IMR-90 (cell line): ENCODE measurements at regions not wholly inside any gene's neighbourhood (a gene's known extent, or its start where the extent isn't known, plus 50 kb on each side); places are given as distances from the start of the nearest gene placed in this dataset.

Source experiments
- ATAC-seq: fragments of 200-7000 bp; cut with Tn5 transposase; 2 replicates; pipeline ENCODE4 v1.9.1; 2020; ENCODE audit warnings: low read depth, mild to moderate bottlenecking, moderate library complexity
- BruUV-seq: library from RNA; stranded (reverse); fragments of 400-500 nt; replicated peaks from 2 replicates; lab custom pipeline; 2021; lab: Mats Ljungman, UMichigan
- CTCF ChIA-PET: fragments of 300-600 bp; formaldehyde crosslinking; extraction: SDS; loops from one replicate; lab custom pipeline; 2021; ENCODE audit warnings: antibody characterized with exemption; lab: Yijun Ruan, JAX
- POLR2A ChIA-PET: fragments of 300-600 bp; sonication (Branson Sonifier 250); formaldehyde crosslinking; loops from one replicate; lab custom pipeline; 2022; ENCODE audit warnings: antibody characterized with exemption; ENCODE audit not compliant: unreplicated experiment; lab: Charles Lee
- DNase-seq: peaks from one replicate; pipeline ENCODE4 v3.0.0; 2013
- H2AFZ ChIP-seq: replicated peaks from 2 replicates; pipeline ENCODE3; 2013; ENCODE audit warnings: low read length, mild to moderate bottlenecking; ENCODE audit not compliant: poor library complexity
- H2AK5ac ChIP-seq: 2 replicates; pipeline ENCODE4 v1.6.1; 2013; ENCODE audit warnings: low read depth, low read length, inconsistent platforms
- H2AK9ac ChIP-seq: replicated peaks from 2 replicates; pipeline ENCODE3; 2013; ENCODE audit warnings: mild to moderate bottlenecking, low read depth, low read length, moderate library complexity; ENCODE audit not compliant: poor library complexity
- H2BK120ac ChIP-seq: 2 replicates; pipeline ENCODE4 v1.6.1; 2013; ENCODE audit warnings: low read depth, low read length, inconsistent platforms
- H2BK15ac ChIP-seq: 3 replicates; pipeline ENCODE4 v1.6.1; 2013; ENCODE audit warnings: low read depth, low read length, inconsistent platforms
- H2BK20ac ChIP-seq: 2 replicates; pipeline ENCODE4 v1.6.1; 2013; ENCODE audit warnings: low read depth, mild to moderate bottlenecking, inconsistent platforms, low read length, moderate library complexity
- H2BK5ac ChIP-seq: 2 replicates; pipeline ENCODE4 v1.6.1; 2013; ENCODE audit warnings: mild to moderate bottlenecking, low read depth, low read length, inconsistent platforms; ENCODE audit not compliant: poor library complexity, severe bottlenecking
- H3K14ac ChIP-seq: replicated peaks from 2 replicates; pipeline ENCODE4 v1.6.1; 2013; ENCODE audit warnings: low read depth, low read length, inconsistent platforms
- H3K18ac ChIP-seq: 2 replicates; pipeline ENCODE4 v1.6.1; 2013; ENCODE audit warnings: low read depth, low read length, control low read depth
- H3K23ac ChIP-seq: 2 replicates; pipeline ENCODE4 v1.6.1; 2013; ENCODE audit warnings: low read depth, low read length, inconsistent platforms
- H3K27ac ChIP-seq: 2 replicates; pipeline ENCODE4 v1.5.1; 2013; ENCODE audit warnings: mild to moderate bottlenecking, control low read depth, low read length; ENCODE audit not compliant: insufficient read depth
- H3K27me3 ChIP-seq: 2 replicates; pipeline ENCODE4 v1.6.1; 2013; ENCODE audit warnings: low read length; ENCODE audit not compliant: control insufficient read depth, insufficient read depth
- H3K36me3 ChIP-seq: 2 replicates; pipeline ENCODE4 v1.6.1; 2013; ENCODE audit warnings: low read length, mixed read lengths; ENCODE audit not compliant: control insufficient read depth, insufficient read depth
- H3K4ac ChIP-seq: 2 replicates; pipeline ENCODE4 v1.6.1; 2013; ENCODE audit warnings: low read depth, low read length, inconsistent platforms
- H3K4me1 ChIP-seq: 2 replicates; pipeline ENCODE4 v1.6.1; 2013; ENCODE audit warnings: low read length, mixed read lengths; ENCODE audit not compliant: control insufficient read depth, insufficient read depth
- H3K4me2 ChIP-seq: 2 replicates; pipeline ENCODE4 v1.6.1; 2013; ENCODE audit warnings: low read depth, mild to moderate bottlenecking, control low read depth, low read length, moderate library complexity
- H3K4me3 ChIP-seq: 2 replicates; pipeline ENCODE4 v1.5.1; 2013; ENCODE audit warnings: low read depth, mild to moderate bottlenecking, control low read depth, low read length, moderate library complexity; ENCODE audit not compliant: insufficient read depth
- H3K56ac ChIP-seq: 2 replicates; pipeline ENCODE4 v1.6.1; 2013; ENCODE audit warnings: low read length, inconsistent platforms; ENCODE audit not compliant: insufficient read depth; ENCODE audit errors: extremely low read depth
- H3K79me1 ChIP-seq, 2 experiments: 2 replicates each; pipeline ENCODE4 v1.6.1; 2013; ENCODE audit warnings: low read length in 2 of 2, inconsistent platforms in 1 of 2, low read depth in 1 of 2
- H3K9ac ChIP-seq: 2 replicates; pipeline ENCODE4 v1.6.1; 2013; ENCODE audit warnings: low read depth, low read length, control low read depth
- H3K9me1 ChIP-seq: 2 replicates; pipeline ENCODE4 v1.6.1; 2013; ENCODE audit warnings: low read length, inconsistent platforms; ENCODE audit not compliant: insufficient read depth
- H3K9me3 ChIP-seq: 2 replicates; pipeline ENCODE4 v1.6.1; 2013; ENCODE audit warnings: low read length; ENCODE audit not compliant: control insufficient read depth, insufficient read depth
- H4K20me1 ChIP-seq: 2 replicates; pipeline ENCODE4 v1.6.1; 2013; ENCODE audit warnings: low read length, inconsistent platforms; ENCODE audit not compliant: insufficient read depth
- H4K5ac ChIP-seq: 2 replicates; pipeline ENCODE4 v1.6.1; 2013; ENCODE audit warnings: mild to moderate bottlenecking, low read depth, low read length, control low read depth
- H4K8ac ChIP-seq, 2 experiments: 2 replicates each; pipeline ENCODE4 v1.6.1; 2013; ENCODE audit warnings: low read depth in 2 of 2, low read length in 2 of 2, control low read depth in 1 of 2, inconsistent platforms in 1 of 2
- H4K91ac ChIP-seq: 2 replicates; pipeline ENCODE4 v1.6.1; 2013; ENCODE audit warnings: low read depth, low read length, inconsistent platforms; ENCODE audit not compliant: insufficient read depth
- BHLHE40 ChIP-seq: fragments of 150-350 bp; IDR thresholded peaks from 2 replicates; pipeline ENCODE4 v1.6.1; 2016; ENCODE audit warnings: mild to moderate bottlenecking, low read depth, low read length
- CEBPB ChIP-seq: IDR thresholded peaks from 2 replicates; pipeline ENCODE4 v1.6.1; 2012; ENCODE audit warnings: low read depth, low read length, improper control_type of control experiment
- CHD1 ChIP-seq: IDR thresholded peaks from 2 replicates; pipeline ENCODE4 v1.6.1; 2012; ENCODE audit warnings: low read depth, low read length, improper control_type of control experiment
- FOS ChIP-seq: fragments of 150-350 bp; IDR thresholded peaks from 2 replicates; pipeline ENCODE4 v1.6.1; 2016; ENCODE audit warnings: low read depth, low read length
- MAFK ChIP-seq: IDR thresholded peaks from 2 replicates; pipeline ENCODE4 v1.6.1; 2012; ENCODE audit warnings: low read depth, low read length, improper control_type of control experiment
- MAZ ChIP-seq: IDR thresholded peaks from 2 replicates; pipeline ENCODE4 v1.6.1; 2012; ENCODE audit warnings: low read depth, mild to moderate bottlenecking, low read length, improper control_type of control experiment, moderate library complexity, borderline replicate concordance
- MXI1 ChIP-seq: IDR thresholded peaks from 2 replicates; pipeline ENCODE4 v1.6.1; 2012; ENCODE audit warnings: low read depth, mild to moderate bottlenecking, low read length, moderate library complexity, borderline replicate concordance
- NFE2L2 ChIP-seq: fragments of 150-350 bp; IDR thresholded peaks from 2 replicates; pipeline ENCODE4 v1.6.1; 2016; ENCODE audit warnings: low read depth, mild to moderate bottlenecking, low read length
- POLR2A ChIP-seq: IDR thresholded peaks from 2 replicates; pipeline ENCODE4 v1.6.1; 2012; ENCODE audit warnings: mild to moderate bottlenecking, low read depth, low read length
- RAD21 ChIP-seq: IDR thresholded peaks from 2 replicates; pipeline ENCODE4 v1.6.1; 2012; ENCODE audit warnings: low read length, improper control_type of control experiment
- RCOR1 ChIP-seq: IDR thresholded peaks from 2 replicates; pipeline ENCODE4 v1.6.1; 2012; ENCODE audit warnings: mild to moderate bottlenecking, low read length, improper control_type of control experiment; ENCODE audit not compliant: insufficient replicate concordance
- RFX5 ChIP-seq: IDR thresholded peaks from 2 replicates; pipeline ENCODE4 v1.8.0; 2012; ENCODE audit warnings: low read depth, mild to moderate bottlenecking, low read length, moderate library complexity
- SMC3 ChIP-seq: fragments of 150-350 bp; IDR thresholded peaks from 2 replicates; pipeline ENCODE4 v1.6.1; 2016; ENCODE audit warnings: low read depth, mild to moderate bottlenecking, antibody characterized with exemption, low read length, moderate library complexity
- WGBS, 2 experiments: methylation state at CpG; one replicate each; pipeline versions ENCODE4 v1.1.5 to v1.1.7; 2013; ENCODE audit warnings: missing lambda C conversion rate in 2 of 2; ENCODE audit not compliant: insufficient read length in 1 of 2; ENCODE audit errors: extremely low coverage in 2 of 2; 5-methylcytosine and 5-hydroxymethylcytosine counted together
- dilution Hi-C: fragments of 300-500 bp; cut with HindIII; formaldehyde crosslinking; loops from one replicate; pipeline ENCODE4 v1.14.3; 2018; ENCODE audit warnings: low sequenced_read_pairs; ENCODE audit not compliant: unreplicated experiment
- in situ Hi-C: fragments of 300-500 bp; cut with MboI; formaldehyde crosslinking; loops from 3 replicates; pipeline ENCODE4 v1.14.3; 2019; ENCODE audit warnings: low sequenced_read_pairs, inconsistent platforms, mixed read lengths
- intact Hi-C: fragments of 100-400 bp; cut with micrococcal nuclease; formaldehyde crosslinking; loops from 2 replicates; pipeline ENCODE4 v1.10.0; 2022
- TF ChIP-seq, protein P1 (sequence below): conservative IDR thresholded peaks from 2 replicates; pipeline ENCODE4 v1.5.1; 2012; ENCODE audit warnings: mild to moderate bottlenecking, low read depth, low read length, improper control_type of control experiment
- TF ChIP-seq, protein P2 (sequence below): fragments of 150-350 bp; IDR thresholded peaks from 2 replicates; pipeline ENCODE4 v1.6.1; 2016; ENCODE audit warnings: low read depth, mild to moderate bottlenecking, low read length, moderate library complexity, borderline replicate concordance
- TF ChIP-seq, protein P3 (sequence below): fragments of 150-350 bp; IDR thresholded peaks from 2 replicates; pipeline ENCODE4 v1.6.1; 2017; ENCODE audit warnings: mild to moderate bottlenecking, antibody characterized with exemption, low read length, low read depth

- Histone ChIP-seq H3K9me1 (no peaks in the 10 kb centered on the region), H2BK5ac (no peak overlapping the region), H4K20me1 (no peaks in the 10 kb centered on the region), H3K27me3 (no peaks in the 10 kb centered on the region), H2AK9ac (no peak overlapping the region), H3K56ac (no peak overlapping the region), H3K23ac (no peak overlapping the region), H3K18ac (no peak overlapping the region), H3K9me3 (no peaks in the 10 kb centered on the region), H2AFZ (no peak overlapping the region), H3K9ac (no peak overlapping the region), H2AK5ac (no peak overlapping the region), H3K36me3 (no peaks in the 10 kb centered on the region), H3K4me1 (no peaks in the 10 kb centered on the region), H4K91ac (no peak overlapping the region), H2BK15ac (no peak overlapping the region), H3K4ac (no peak overlapping the region), H3K4me2 (no peak overlapping the region), H4K5ac (no peak overlapping the region), H4K8ac (no peak overlapping the region), H2BK120ac (no peak overlapping the region), H2BK20ac (no peak overlapping the region), H3K79me1 (no peaks in the 10 kb centered on the region), H3K14ac (no peak overlapping the region), H3K27ac (no peak overlapping the region), H3K4me3 (no peak overlapping the region)
- BruUV-seq, result no TSS peak
- in situ Hi-C loops (no loop called here), dilution Hi-C loops (no loop called here), intact Hi-C loops (no loop called here)
- ChIA-PET CTCF (no interaction called here), POLR2A (no interaction called here)
- no peak for ATAC-seq
- WGBS, 2 experiments, result no CpG with 5 or more reads among the region's 4 CpGs
- no peak for DNase-seq
- TF ChIP-seq CEBPB (no peak), RCOR1 (no peak), RAD21 (no peak), SMC3 (no peak), NFE2L2 (no peak), RFX5 (no peak), FOS (no peak), CHD1 (no peak), MAFK (no peak), POLR2A (no peak), BHLHE40 (no peak), MXI1 (no peak), MAZ (no peak)
- TF ChIP-seq, protein P1, sequence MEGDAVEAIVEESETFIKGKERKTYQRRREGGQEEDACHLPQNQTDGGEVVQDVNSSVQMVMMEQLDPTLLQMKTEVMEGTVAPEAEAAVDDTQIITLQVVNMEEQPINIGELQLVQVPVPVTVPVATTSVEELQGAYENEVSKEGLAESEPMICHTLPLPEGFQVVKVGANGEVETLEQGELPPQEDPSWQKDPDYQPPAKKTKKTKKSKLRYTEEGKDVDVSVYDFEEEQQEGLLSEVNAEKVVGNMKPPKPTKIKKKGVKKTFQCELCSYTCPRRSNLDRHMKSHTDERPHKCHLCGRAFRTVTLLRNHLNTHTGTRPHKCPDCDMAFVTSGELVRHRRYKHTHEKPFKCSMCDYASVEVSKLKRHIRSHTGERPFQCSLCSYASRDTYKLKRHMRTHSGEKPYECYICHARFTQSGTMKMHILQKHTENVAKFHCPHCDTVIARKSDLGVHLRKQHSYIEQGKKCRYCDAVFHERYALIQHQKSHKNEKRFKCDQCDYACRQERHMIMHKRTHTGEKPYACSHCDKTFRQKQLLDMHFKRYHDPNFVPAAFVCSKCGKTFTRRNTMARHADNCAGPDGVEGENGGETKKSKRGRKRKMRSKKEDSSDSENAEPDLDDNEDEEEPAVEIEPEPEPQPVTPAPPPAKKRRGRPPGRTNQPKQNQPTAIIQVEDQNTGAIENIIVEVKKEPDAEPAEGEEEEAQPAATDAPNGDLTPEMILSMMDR, result no peak
- TF ChIP-seq, protein P2, sequence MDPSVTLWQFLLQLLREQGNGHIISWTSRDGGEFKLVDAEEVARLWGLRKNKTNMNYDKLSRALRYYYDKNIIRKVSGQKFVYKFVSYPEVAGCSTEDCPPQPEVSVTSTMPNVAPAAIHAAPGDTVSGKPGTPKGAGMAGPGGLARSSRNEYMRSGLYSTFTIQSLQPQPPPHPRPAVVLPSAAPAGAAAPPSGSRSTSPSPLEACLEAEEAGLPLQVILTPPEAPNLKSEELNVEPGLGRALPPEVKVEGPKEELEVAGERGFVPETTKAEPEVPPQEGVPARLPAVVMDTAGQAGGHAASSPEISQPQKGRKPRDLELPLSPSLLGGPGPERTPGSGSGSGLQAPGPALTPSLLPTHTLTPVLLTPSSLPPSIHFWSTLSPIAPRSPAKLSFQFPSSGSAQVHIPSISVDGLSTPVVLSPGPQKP, result no peak
- TF ChIP-seq, protein P3, sequence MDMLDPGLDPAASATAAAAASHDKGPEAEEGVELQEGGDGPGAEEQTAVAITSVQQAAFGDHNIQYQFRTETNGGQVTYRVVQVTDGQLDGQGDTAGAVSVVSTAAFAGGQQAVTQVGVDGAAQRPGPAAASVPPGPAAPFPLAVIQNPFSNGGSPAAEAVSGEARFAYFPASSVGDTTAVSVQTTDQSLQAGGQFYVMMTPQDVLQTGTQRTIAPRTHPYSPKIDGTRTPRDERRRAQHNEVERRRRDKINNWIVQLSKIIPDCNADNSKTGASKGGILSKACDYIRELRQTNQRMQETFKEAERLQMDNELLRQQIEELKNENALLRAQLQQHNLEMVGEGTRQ, result no peak
These were observed 99.8 kb upstream of the TEX13C start for GRCh38 chrX:125219852-125220251.
